ENCODE measurements at regions not wholly inside any gene's neighbourhood (a gene's known extent, or its start where the extent isn't known, plus 50 kb on each side); places are given as distances from the start of the nearest gene placed in this dataset.

GRCh38 chr20:58107533-58107932 lies 120.9 kb downstream of the ANKRD60 start:
- no peak overlapping the region for H3K4me3 ChIP-seq (replicated peaks; ENCODE audit: insufficient read depth, low read length)
- no peak for DNase-seq (ENCODE audit: low read depth in 1 of 2, low spot score in 1 of 2)
- no peak overlapping the region for H3K27ac ChIP-seq (replicated peaks)
- TF ChIP-seq POLR2AphosphoS5 (IDR thresholded peaks at IDR 0.05; ENCODE audit: low read depth) = no peak
- TF ChIP-seq SPI1 (IDR thresholded peaks at IDR 0.05; ENCODE audit: borderline replicate concordance, low read depth) = no peak
- no peak for TF ChIP-seq REST (IDR thresholded peaks at IDR 0.05; ENCODE audit: insufficient replicate concordance, low read depth)
- no peak for TF ChIP-seq GABPA (IDR thresholded peaks at IDR 0.05; ENCODE audit: low read depth)
- no peak for TF ChIP-seq CTCF (IDR thresholded peaks at IDR 0.05; ENCODE audit: insufficient read depth, low read length)
- H3K27me3 ChIP-seq (ENCODE audit: insufficient read depth, poor library complexity, severe bottlenecking) = no peaks in the 10 kb centered on the region

- DNase-seq (ENCODE audit: low read depth in 1 of 2, low spot score in 1 of 2) = no peak
- Histone ChIP-seq H3K27me3 (ENCODE audit: insufficient read depth, poor library complexity, severe bottlenecking) (no peaks in the 10 kb centered on the region), H3K4me3 (replicated peaks; ENCODE audit: insufficient read depth, low read length) (no peak overlapping the region), H3K27ac (replicated peaks) (no peak overlapping the region)
- TF ChIP-seq SPI1 (IDR thresholded peaks at IDR 0.05; ENCODE audit: borderline replicate concordance, low read depth) = no peak
- no peak for TF ChIP-seq GABPA (IDR thresholded peaks at IDR 0.05; ENCODE audit: low read depth)
- no peak for TF ChIP-seq POLR2AphosphoS5 (IDR thresholded peaks at IDR 0.05; ENCODE audit: low read depth)
- TF ChIP-seq CTCF (IDR thresholded peaks at IDR 0.05; ENCODE audit: insufficient read depth, low read length) = no peak
- no peak for TF ChIP-seq REST (IDR thresholded peaks at IDR 0.05; ENCODE audit: insufficient replicate concordance, low read depth)
These were observed 122.2 kb downstream of the ANKRD60 start for GRCh38 chr20:58106143-58106750.

GRCh38 chr20:58103961-58104360 lies 124.5 kb downstream of the ANKRD60 start:
- no peak for TF ChIP-seq POLR2AphosphoS5 (IDR thresholded peaks at IDR 0.05; ENCODE audit: low read depth)
- TF ChIP-seq GABPA (IDR thresholded peaks at IDR 0.05; ENCODE audit: low read depth) = no peak
- TF ChIP-seq REST (IDR thresholded peaks at IDR 0.05; ENCODE audit: insufficient replicate concordance, low read depth) = no peak
- no peak for TF ChIP-seq SPI1 (IDR thresholded peaks at IDR 0.05; ENCODE audit: borderline replicate concordance, low read depth)
- no peak for TF ChIP-seq CTCF (IDR thresholded peaks at IDR 0.05; ENCODE audit: insufficient read depth, low read length)
- Histone ChIP-seq H3K27ac (replicated peaks) (no peak overlapping the region), H3K27me3 (ENCODE audit: insufficient read depth, poor library complexity, severe bottlenecking) (no peaks in the 10 kb centered on the region), H3K4me3 (replicated peaks; ENCODE audit: insufficient read depth, low read length) (no peak overlapping the region)
- no peak for DNase-seq (ENCODE audit: low read depth in 1 of 2, low spot score in 1 of 2)
